ENCODE measurements at regions not wholly inside any gene's neighbourhood (a gene's known extent, or its start where the extent isn't known, plus 50 kb on each side); places are given as distances from the start of the nearest gene placed in this dataset.

- no peak for DNase-seq
Measured at GRCh38 chr1:115412286-115412685, 74.2 kb upstream of the NGF start.

GRCh38 chr1:115411371-115412063 lies 73.5 kb upstream of the NGF start:
- no peak for DNase-seq

- no peak for DNase-seq
Measured at GRCh38 chr1:115409094-115410015, 71.3 kb upstream of the NGF start.

GRCh38 chr1:115408533-115408932 lies 70.5 kb upstream of the NGF start:
- DNase-seq = no peak

GRCh38 chr1:115404911-115405310 lies 66.9 kb upstream of the NGF start:
- DNase-seq = no peak

GRCh38 chr1:115402753-115403184 lies 64.7 kb upstream of the NGF start:
- DNase-seq = no peak

GRCh38 chr1:115401676-115402075 lies 63.6 kb upstream of the NGF start:
- no peak for DNase-seq

- no peak for DNase-seq
Measured at GRCh38 chr1:115400891-115401290, 62.8 kb upstream of the NGF start.

- DNase-seq = no peak
Measured at GRCh38 chr1:115400426-115400825, 62.4 kb upstream of the NGF start.

- no peak for DNase-seq
Measured at GRCh38 chr1:115398745-115399144, 60.7 kb upstream of the NGF start.

Data from OCI-M1 (cell line).